GM12864 (cell line): ENCODE measurements at regions not wholly inside any gene's neighbourhood (a gene's known extent, or its start where the extent isn't known, plus 50 kb on each side); places are given as distances from the start of the nearest gene placed in this dataset.

Experiments
- DNase-seq: peaks from one replicate; pipeline ENCODE4 v3.0.0-alpha.2; 2011; ENCODE audit warnings: low read depth
- H3K4me3 ChIP-seq: 2 replicates; pipeline ENCODE4 v1.5.1; 2011; ENCODE audit warnings: mild to moderate bottlenecking, low read depth, low read length, control low read depth
- CTCF ChIP-seq: IDR thresholded peaks from 2 replicates; pipeline ENCODE4 v1.5.1; 2011; ENCODE audit warnings: low read depth, mild to moderate bottlenecking, moderate library complexity, low read length, control low read depth, inconsistent platforms; ENCODE audit errors: missing control alignments

- no peak overlapping the region for H3K4me3 ChIP-seq
- no peak for TF ChIP-seq CTCF
- DNase-seq, result no peak
Measured at GRCh38 chr4:58406762-58407161, 1296.6 kb upstream of the IGFBP7 start.

- no peak for DNase-seq
- H3K4me3 ChIP-seq, result no peak overlapping the region
- no peak for TF ChIP-seq CTCF
Measured at GRCh38 chr4:58368221-58368620, 1258.0 kb upstream of the IGFBP7 start.

- no peak for DNase-seq
- TF ChIP-seq CTCF, result no peak
Measured at GRCh38 chr4:58360354-58361133, 1250.4 kb upstream of the IGFBP7 start.

GRCh38 chr4:58359590-58359989 is 1249.4 kb upstream of the IGFBP7 start:
- no peak for DNase-seq
- H3K4me3 ChIP-seq, result no peak overlapping the region
- TF ChIP-seq CTCF, result no peak

More at GRCh38 chr4:58360354-58361133, 1250.4 kb upstream of the IGFBP7 start:
- H3K4me3 ChIP-seq, result no peak overlapping the region

GRCh38 chr4:58357947-58358346 is 1247.8 kb upstream of the IGFBP7 start:
- no peak for TF ChIP-seq CTCF

GRCh38 chr4:58325070-58325469 is 1214.9 kb upstream of the IGFBP7 start:
- TF ChIP-seq CTCF, result no peak
- no peak for DNase-seq
- no peak overlapping the region for H3K4me3 ChIP-seq

More at GRCh38 chr4:58357947-58358346, 1247.8 kb upstream of the IGFBP7 start:
- no peak overlapping the region for H3K4me3 ChIP-seq
- no peak for DNase-seq

- no peak for TF ChIP-seq CTCF
- no peak overlapping the region for H3K4me3 ChIP-seq
- DNase-seq, result no peak
Measured at GRCh38 chr4:58313444-58313843, 1203.3 kb upstream of the IGFBP7 start.
